LoVo (cell line): ENCODE measurements at regions not wholly inside any gene's neighbourhood (a gene's known extent, or its start where the extent isn't known, plus 50 kb on each side); places are given as distances from the start of the nearest gene placed in this dataset.

ENCODE experiments used
- DNase-seq: peaks from one replicate; pipeline ENCODE4 v3.0.0-alpha.2; 2016; ENCODE audit warnings: low spot score

DNA sequence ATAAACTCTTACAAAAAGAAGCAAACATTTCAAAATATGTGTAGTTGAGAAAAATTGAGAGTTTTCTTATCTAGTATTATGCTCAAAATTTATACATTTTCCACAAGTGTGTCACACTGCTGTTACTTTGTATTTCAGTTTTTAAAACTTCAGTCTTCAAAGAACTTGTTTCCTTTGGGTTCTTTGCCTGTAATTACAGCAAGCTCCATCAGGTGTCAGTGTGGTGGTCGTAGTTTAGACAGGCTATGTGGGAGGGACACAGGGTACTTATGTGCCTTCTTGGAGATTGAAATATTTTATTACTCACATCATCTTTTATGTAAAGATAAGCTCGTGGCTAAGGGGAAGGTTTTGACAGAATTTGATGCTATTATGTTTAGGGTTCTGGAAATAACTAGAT, 360.5 kb downstream of the FGFR2 start:
- DNase-seq, result no peak

DNA sequence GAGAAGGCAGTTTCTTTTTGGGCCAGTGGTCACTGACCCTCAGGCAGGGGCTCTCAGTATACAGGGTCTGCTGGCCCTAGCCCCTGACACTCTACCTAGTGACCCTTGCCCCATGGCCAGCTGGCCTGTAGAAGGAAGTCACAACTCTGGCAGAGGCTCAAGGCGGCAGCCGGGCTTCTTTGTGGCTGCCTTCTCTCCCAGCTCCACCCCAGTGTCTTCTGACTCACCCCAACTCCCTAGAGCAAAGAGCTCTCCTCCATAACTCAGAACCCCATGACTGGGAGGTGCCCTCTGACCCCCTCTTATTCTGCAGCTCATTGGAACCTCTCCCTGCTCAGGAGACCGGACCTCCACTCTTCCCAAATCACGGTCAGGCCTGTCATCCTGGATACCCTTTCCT, 358.2 kb downstream of the FGFR2 start:
- DNase-seq, result peak; percentile 35

DNA sequence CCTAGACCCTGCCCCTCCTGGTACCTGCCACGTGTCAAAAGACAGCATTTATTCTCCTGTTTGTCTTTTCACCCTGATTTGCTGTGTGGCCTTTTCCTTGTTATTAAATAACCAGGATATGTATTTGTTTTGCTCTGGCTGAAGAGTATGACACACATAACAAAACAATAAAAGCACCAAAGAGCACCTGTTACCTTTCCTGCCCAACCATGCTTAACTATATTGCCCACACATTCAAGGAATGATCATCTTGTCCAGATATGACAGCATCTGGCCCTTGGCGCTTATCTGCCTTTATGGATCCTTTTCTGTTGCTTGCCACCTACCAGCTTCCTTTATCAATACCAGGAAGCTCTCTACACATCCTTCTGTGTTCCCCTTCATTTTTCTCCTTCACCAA, 357.7 kb downstream of the FGFR2 start:
- DNase-seq, result peak; percentile 21

GRCh38 chr10:121241337-121241736, 356.9 kb downstream of the FGFR2 start:
- DNase-seq, result no peak

DNA sequence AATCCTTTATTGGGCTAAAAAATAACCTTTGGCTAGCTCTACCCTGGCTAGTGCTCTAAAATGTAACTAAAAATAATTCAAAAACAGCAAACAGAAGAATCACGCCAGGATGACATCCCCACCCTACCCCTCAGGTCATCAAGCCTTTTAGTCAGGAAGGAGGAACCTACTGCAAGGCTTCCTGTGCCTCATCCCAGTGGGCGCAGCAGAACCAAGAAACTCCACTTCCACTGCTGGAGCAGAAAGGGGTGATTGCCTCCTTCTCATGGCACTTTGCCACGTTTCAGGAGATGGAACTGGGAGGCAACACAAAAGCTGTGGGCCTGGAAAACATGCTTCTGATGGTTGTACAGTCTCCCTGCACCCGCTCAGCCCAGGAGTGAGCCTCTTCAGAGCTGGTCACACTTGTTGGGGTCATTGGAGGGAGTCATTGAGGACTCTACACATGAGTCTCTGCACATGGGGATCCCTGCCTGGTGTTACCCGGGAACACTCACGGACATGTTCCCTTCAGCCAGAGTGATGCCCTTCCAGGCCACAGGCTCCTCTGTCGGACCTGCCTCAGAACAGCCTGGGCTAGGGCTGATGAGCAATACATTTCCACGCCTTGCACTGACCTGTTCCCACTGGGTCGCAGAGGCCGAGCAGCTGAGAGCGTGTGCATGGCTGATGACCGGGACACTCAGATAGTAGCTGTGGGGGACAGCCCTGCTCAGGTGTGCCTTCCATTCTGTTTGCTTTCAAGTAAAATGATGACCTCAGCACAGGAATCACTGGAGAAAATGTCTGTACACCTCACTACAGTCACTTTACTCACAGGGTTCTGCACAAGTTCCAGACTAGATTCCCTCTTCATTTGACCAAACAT, 355.3 kb downstream of the FGFR2 start:
- DNase-seq, result no peak

DNA sequence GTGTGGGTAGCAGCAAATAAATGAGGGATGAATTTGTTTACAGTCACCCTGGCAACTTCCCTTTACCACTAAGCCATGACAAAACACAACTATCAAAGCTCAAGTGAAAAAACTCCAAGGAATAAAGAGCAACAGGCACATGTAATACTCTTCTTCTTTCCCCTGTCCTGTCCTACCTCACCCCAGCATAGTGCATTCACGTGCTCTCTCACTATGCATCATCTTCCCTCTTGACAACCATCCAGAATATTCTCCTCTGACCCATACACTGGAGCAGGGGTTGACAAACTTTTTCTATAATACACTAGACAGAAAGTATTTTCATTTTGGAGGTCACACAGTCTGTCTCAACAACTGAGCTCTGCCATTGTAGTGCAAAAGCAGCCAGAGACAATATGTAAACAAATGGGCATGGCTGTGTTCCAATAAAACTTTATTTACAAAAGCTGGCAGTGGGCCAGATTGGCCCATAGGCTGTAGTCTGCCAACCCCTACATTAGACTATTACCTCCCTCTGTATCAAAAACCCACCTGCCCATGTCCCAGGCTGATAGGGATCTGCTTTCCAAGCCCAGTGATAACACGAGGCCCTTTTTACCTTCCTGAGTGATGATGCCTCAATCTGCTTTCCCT, 354.5 kb downstream of the FGFR2 start:
- no peak for DNase-seq

DNA sequence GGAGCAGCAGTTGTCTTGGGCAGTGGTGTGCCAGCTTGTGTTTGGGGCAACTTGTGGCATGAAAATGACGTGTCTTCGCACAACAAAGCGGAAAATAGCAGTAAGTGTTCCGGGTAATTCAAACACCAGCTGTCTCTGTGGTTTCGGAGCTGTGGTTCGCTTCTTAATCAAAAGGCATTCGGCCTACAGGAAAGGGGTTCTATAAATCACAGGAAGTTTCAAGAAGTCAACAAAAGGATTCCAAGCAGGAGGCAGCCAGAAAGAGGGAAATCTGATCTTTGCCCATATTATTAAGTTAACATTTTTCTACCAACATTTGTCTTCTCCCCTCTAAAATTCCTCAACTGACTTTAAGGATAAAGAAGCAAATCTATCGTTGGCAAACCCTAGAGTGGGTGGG, 353.4 kb downstream of the FGFR2 start:
- no peak for DNase-seq

- DNase-seq, result no peak
Observed at GRCh38 chr10:121245754-121246153, 352.5 kb downstream of the FGFR2 start.

DNA sequence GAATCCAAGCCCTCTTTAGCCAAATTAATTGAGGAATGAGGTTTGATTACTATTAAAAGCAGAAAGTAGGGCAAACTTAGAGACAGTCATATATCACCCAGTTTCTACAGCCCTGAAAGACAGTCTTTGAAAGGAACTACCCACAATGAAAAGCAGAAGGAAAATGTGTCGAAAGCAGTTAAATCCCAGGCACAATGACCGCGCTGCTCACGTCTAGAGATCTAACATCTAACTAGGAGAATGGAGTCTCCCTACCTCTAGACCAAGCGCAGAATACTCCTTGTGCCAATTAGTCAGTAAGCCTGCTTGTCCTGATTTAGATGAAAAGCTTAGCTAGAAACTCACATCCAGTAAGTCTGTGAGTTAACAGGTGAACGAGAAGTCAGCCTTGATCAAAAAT, 350.0 kb downstream of the FGFR2 start:
- DNase-seq, result no peak

DNA sequence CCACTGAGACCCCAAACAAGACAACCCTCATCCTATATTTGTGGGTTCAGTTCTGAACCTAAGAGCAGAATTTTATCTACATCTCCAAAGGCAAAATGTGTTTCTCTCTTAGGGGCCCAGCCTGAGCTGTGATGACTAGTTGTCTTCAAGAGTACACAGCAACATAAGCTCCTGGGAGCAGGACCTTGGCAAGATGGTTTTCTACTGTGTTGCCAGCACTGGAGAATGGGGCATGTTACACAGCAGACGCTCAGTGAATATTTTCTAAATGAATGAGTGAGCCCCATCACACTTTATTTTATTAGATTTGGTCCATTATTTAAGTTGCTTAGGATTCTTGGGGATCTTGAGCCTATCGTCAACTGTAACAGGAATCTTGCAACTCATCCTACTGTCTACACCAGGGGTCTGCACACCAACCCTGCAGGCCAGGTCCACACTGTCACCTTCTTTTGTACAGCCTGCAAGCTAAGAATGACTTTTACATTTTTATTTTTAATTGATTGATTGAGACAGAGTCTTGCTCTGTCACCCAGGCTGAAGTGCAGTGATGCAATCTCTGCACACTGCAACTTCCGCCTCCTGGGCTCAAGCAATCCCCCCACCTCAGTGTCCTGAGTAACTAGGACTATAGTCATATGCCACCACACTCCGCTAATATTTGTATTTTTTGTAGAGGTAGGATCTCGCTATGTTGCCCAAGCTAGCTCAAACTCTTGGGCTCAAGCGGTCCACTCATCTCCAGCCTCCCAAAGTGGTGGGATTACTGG, 347.1 kb downstream of the FGFR2 start:
- no peak for DNase-seq

- no peak for DNase-seq
Observed at GRCh38 chr10:121252756-121253155, 345.5 kb downstream of the FGFR2 start.

- DNase-seq, result no peak
Observed at GRCh38 chr10:121260377-121260776, 337.9 kb downstream of the FGFR2 start.

GRCh38 chr10:121261665-121262064, 336.6 kb downstream of the FGFR2 start:
- DNase-seq, result no peak

GRCh38 chr10:121262774-121263430, 335.3 kb downstream of the FGFR2 start:
- no peak for DNase-seq

DNA sequence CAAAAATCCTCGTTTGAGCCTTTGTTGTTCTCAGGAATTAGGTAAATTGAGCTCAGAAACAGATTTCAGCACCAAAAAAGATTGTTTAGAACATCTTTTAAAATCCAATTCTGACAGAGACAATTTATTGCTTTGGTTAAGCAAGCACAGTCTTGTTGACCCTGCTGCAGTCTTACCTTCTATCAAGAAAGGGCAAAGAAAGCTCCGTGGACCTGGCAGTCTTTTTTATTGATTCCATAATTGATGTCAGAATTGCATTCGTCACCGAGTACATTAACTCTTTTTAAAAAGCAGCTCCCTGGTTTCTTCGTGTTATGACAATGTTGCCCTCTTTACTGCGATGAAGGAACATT, 334.8 kb downstream of the FGFR2 start:
- DNase-seq, result no peak

- no peak for DNase-seq
Observed at GRCh38 chr10:121265360-121266123, 332.7 kb downstream of the FGFR2 start.

DNA sequence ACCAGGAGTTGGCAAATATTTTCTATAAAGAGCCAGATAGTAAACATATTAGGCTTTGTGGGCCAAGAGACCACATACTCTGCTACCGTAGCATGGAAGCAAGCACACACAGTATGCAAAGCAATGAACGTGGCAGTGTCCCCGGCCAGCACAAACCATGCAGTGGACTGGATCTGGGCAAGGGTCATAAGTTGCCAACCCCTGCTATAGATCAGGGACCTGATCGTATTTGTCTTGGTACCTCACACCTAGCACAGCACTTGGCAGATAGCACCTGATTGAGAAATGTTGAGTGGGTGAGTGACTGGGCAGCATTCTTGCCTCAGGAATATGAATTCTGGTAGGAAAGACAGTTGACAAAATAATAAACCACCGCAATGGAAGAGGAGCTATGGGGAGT, 331.9 kb downstream of the FGFR2 start:
- DNase-seq, result no peak

- DNase-seq, result no peak
Observed at GRCh38 chr10:121267236-121268003, 330.8 kb downstream of the FGFR2 start.

GRCh38 chr10:121268363-121268762, 329.9 kb downstream of the FGFR2 start:
- no peak for DNase-seq

DNA sequence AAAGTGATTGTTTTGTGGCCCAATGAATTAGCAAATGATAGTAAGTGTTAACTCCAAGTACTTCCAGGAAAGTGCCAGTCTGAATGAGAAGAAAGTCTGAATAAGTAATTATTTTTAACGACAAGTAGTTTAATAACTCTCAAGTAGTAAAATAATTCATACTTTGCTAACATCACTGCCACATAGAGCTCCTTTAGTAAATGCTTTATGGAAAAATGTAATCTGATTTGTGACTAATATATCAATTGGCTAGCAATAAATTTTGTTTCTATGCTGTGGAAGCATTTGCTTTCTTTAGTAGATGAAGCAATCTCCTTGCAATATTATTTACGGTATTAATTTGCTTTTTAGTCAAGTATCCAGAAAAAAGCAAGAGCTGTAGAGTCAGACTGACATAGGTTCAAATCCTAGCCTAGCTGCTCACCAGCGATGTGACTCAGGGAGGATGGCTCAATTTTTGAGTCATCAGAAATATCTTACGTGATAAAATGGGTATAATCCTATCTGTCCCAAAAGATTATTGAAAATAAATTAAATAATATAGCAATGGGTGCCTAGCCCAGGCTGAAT, 329.3 kb downstream of the FGFR2 start:
- DNase-seq, result no peak

DNA sequence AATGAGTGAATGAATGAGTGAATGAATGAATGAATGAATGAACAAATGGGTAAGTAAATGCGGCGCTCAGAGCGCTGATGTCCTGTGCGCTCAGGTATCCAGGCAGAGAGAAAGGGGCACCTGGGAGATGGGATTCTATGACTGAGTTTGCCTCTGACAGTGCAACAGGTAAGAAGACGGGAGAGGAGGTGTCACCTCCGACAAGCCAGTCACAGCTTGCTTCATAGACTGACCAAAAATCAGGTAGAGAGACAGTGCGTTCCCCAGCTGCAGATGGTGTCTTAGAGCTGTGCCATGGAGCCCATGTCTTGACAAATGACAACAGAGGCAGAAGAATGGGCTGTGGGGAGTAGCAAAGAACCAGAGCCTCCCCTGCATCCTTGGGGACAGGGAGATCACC, 327.3 kb downstream of the FGFR2 start:
- no peak for DNase-seq
